ENCODE measurements at regions not wholly inside any gene's neighbourhood (a gene's known extent, or its start where the extent isn't known, plus 50 kb on each side); places are given as distances from the start of the nearest gene placed in this dataset.
"Not testable (repeated sequence)": the region's sequence is repeated elsewhere in the genome, so short reads cannot be mapped to it uniquely, and the experiment has no call there.

DNA sequence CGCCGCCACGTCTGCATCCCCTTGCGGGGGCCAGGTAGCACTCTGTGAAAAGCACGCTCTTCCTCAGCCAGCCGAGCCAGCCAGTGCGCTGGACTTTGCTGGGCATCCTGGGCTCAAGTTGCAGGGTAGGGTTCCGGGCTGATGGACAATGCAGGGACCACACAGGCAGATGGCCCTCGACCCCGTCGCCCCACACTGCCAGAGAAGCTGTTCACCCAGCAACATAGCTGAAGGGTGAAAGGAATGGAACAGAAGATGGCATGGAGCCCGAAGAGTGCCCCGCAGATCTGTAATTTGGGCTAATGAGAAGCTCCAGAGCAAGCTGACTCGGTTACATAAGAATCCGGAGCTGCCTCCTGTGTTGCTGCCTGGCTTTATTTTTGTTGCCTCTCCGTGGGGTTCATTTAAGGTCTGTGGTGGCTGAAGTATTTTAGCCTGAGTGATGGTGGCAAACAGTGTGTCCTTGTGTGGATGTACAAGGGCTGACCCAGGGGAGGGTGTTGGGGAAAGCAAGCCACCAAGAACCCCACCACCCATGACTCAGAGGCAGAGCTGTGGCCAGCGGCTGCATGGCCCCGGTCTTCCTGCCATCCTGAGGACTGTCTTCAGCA, 105.8 kb downstream of the SOX1 start:
- Mint-ChIP-seq H3K27ac (no peak overlapping the region), H3K27me3 (peaks cover 8% of the 10 kb centered on the region), H3K4me1 (no peaks in the 10 kb centered on the region), H3K4me3 (no peak overlapping the region), H3K36me3 (ENCODE audit: low read depth) (no peaks in the 10 kb centered on the region)
- DNase-seq (no peak), ATAC-seq (no peak)
- H3K9me3 ChIP-seq (ENCODE audit: control insufficient read depth, low read length, poor library complexity, severe bottlenecking), result no peaks in the 10 kb centered on the region

DNA sequence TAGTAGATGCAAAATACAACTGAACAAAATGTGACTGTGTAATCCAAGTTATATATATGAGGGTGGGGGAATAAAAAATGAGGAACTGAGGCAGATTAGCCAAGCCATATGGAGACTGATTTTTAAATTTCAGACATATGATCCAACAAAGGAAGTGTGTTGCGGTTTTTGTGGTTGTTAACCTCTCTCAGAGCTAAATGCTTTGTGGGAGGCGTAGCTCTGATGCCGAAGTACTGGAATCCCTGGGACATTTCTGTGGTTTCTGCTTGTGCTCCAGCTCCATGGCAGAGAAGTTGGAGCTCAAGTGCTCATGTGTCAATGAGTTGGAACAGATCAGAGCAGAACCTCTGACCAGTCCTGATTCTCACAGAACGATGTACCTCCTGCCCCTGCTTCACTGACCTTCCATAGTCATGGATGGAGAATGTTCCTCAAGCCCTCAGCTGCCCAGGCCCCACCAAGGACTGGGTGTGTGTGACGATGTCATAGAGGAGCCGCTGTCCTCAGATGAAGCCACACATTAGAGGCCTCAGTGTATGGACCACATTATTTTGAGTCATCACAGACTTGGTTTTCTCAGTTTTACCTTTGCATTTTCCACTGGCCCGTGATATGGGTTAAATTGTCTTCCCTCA, 107.6 kb downstream of the SOX1 start:
- Mint-ChIP-seq H3K27ac (no peak overlapping the region), H3K36me3 (ENCODE audit: low read depth) (no peaks in the 10 kb centered on the region), H3K27me3 (peaks cover 9% of the 10 kb centered on the region), H3K4me1 (no peaks in the 10 kb centered on the region), H3K4me3 (no peak overlapping the region)
- ATAC-seq (no peak), DNase-seq (no peak)
- H3K9me3 ChIP-seq (ENCODE audit: control insufficient read depth, low read length, poor library complexity, severe bottlenecking), result no peaks in the 10 kb centered on the region

GRCh38 chr13:112175162-112176075, 108.5 kb downstream of the SOX1 start:
- ATAC-seq, result no peak
- H3K9me3 ChIP-seq (ENCODE audit: control insufficient read depth, low read length, poor library complexity, severe bottlenecking), result no peaks in the 10 kb centered on the region
- peaks cover 10% of the 10 kb centered on the region for H3K27me3 Mint-ChIP-seq
- no peak overlapping the region for H3K27ac Mint-ChIP-seq
- no peak for DNase-seq
- no peaks in the 10 kb centered on the region for H3K36me3 Mint-ChIP-seq (ENCODE audit: low read depth)
- H3K4me1 Mint-ChIP-seq, result no peaks in the 10 kb centered on the region
- no peak overlapping the region for H3K4me3 Mint-ChIP-seq

DNA sequence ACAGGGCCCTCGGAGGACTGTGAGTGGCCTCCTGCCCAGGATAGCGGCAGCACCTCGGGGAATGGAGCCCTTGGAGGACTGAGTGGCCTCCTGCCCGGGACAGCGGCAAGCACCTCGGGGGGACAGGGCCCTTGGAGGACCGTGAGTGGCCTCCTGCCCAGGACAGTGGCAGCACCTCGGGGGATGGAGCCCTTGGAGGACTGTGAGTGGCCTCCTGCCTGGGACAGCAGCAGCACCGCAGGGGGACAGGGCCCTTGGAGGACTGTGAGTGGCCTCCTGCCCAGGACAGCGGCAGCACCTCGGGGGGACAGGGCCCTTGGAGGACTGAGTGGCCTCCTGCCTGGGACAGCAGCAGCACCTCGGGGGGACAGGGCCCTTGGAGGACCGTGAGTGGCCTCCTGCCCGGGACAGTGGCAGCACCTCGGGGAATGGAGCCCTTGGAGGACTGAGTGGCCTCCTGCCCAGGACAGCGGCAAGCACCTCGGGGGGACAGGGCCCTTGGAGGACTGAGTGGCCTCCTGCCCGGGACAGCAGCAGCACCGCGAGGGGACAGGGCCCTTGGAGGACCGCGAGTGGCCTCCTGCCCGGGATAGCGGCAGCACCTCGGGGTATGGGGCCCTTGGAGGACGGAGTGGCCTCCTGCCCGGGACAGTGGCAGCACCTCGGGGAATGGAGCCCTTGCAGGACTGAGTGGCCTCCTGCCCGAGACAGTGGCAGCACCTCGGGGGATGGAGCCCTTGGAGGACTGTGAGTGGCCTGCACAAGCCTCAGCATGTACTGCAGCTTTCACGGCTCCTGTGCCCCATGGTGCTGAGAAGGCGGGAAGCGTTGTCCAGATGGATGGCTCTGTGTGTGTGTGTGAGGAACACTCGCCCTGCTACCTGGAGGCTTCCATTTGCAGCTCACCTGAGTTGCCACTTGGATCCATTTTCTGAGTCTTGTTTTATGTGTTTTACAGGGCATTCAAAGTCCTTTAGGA, 109.5 kb downstream of the SOX1 start:
- not testable (repeated sequence) for ATAC-seq, H3K27ac Mint-ChIP-seq

GRCh38 chr13:112177450-112178288, 110.7 kb downstream of the SOX1 start:
- no peak for DNase-seq
- Mint-ChIP-seq H3K4me1 (no peaks in the 10 kb centered on the region), H3K27me3 (peaks cover 15% of the 10 kb centered on the region), H3K27ac (no peak overlapping the region), H3K4me3 (no peak overlapping the region), H3K36me3 (ENCODE audit: low read depth) (no peaks in the 10 kb centered on the region)
- H3K9me3 ChIP-seq (ENCODE audit: control insufficient read depth, low read length, poor library complexity, severe bottlenecking), result no peaks in the 10 kb centered on the region
- ATAC-seq, result no peak

More for the DNA sequence above, 109.5 kb downstream of the SOX1 start:
- not testable (repeated sequence) for H3K9me3 ChIP-seq (ENCODE audit: control insufficient read depth, low read length, poor library complexity, severe bottlenecking); H3K4me1 Mint-ChIP-seq; DNase-seq; H3K4me3 Mint-ChIP-seq; H3K36me3 Mint-ChIP-seq (ENCODE audit: low read depth)
- peaks cover 20% of the 10 kb centered on the region for H3K27me3 Mint-ChIP-seq

DNA sequence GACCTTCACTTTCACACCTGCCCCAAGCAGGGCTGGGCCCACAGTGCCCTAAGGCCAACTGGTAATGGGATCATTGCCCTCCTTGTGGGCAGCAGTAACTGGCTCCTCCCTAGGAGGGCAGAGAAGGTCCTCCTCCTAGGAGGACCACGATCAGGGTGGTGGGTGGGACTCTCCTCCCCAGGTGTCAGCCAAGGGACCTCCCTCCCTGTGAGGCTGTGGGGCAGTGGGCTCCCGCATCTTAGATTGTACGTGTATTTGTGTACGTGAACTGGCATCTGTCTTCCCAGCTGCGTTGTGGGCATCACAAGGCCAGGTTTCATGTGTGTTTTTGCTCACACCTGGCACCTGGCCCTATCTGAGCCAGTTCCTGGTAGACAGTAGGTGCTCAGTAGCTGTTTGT, 111.8 kb downstream of the SOX1 start:
- Mint-ChIP-seq H3K27me3 (peaks cover 19% of the 10 kb centered on the region), H3K4me3 (no peak overlapping the region), H3K27ac (no peak overlapping the region), H3K4me1 (no peaks in the 10 kb centered on the region), H3K36me3 (ENCODE audit: low read depth) (no peaks in the 10 kb centered on the region)
- ATAC-seq (no peak), DNase-seq (no peak)
- H3K9me3 ChIP-seq (ENCODE audit: control insufficient read depth, low read length, poor library complexity, severe bottlenecking), result no peaks in the 10 kb centered on the region

GRCh38 chr13:112179421-112179820, 112.5 kb downstream of the SOX1 start:
- H3K4me3 Mint-ChIP-seq, result no peak overlapping the region
- DNase-seq (no peak), ATAC-seq (no peak)
- no peaks in the 10 kb centered on the region for H3K9me3 ChIP-seq (ENCODE audit: control insufficient read depth, low read length, poor library complexity, severe bottlenecking)
- no peaks in the 10 kb centered on the region for H3K36me3 Mint-ChIP-seq (ENCODE audit: low read depth)
- no peak overlapping the region for H3K27ac Mint-ChIP-seq
- no peaks in the 10 kb centered on the region for H3K4me1 Mint-ChIP-seq
- H3K27me3 Mint-ChIP-seq, result peaks cover 21% of the 10 kb centered on the region

DNA sequence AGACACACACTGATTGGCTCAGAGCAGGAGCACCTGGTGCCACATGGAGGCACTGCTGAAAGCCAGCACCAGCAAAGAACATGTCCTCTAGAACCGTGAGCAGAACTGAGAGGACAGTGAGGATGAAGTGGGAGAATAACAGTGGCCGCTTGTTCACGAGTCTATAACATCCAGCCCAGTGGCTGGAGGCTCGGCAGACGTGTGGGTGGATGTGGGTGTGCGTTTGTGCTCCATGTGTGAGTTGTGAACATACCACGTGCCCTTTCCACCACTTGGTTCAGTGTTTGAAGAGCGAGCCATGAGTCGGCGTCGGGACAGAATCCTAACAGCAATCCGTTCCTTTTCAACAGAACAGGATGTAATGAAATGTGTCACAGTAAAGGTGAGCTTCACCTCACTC, 113.0 kb downstream of the SOX1 start:
- no peaks in the 10 kb centered on the region for H3K4me1 Mint-ChIP-seq
- H3K27me3 Mint-ChIP-seq, result peaks cover 21% of the 10 kb centered on the region
- H3K9me3 ChIP-seq (ENCODE audit: control insufficient read depth, low read length, poor library complexity, severe bottlenecking), result no peaks in the 10 kb centered on the region
- no peak overlapping the region for H3K4me3 Mint-ChIP-seq
- ATAC-seq, result no peak
- DNase-seq, result no peak
- H3K36me3 Mint-ChIP-seq (ENCODE audit: low read depth), result no peaks in the 10 kb centered on the region
- H3K27ac Mint-ChIP-seq, result no peak overlapping the region

- DNase-seq, result no peak
- H3K4me3 Mint-ChIP-seq, result no peak overlapping the region
- no peak for ATAC-seq
- no peak overlapping the region for H3K27ac Mint-ChIP-seq
- H3K27me3 Mint-ChIP-seq, result peaks cover 21% of the 10 kb centered on the region
- H3K9me3 ChIP-seq (ENCODE audit: control insufficient read depth, low read length, poor library complexity, severe bottlenecking), result no peaks in the 10 kb centered on the region
- no peaks in the 10 kb centered on the region for H3K4me1 Mint-ChIP-seq
- H3K36me3 Mint-ChIP-seq (ENCODE audit: low read depth), result no peaks in the 10 kb centered on the region
Measured at GRCh38 chr13:112181336-112182067, 114.6 kb downstream of the SOX1 start.

- Mint-ChIP-seq H3K4me1 (no peaks in the 10 kb centered on the region), H3K27ac (no peak overlapping the region), H3K27me3 (peaks cover 21% of the 10 kb centered on the region), H3K36me3 (ENCODE audit: low read depth) (no peaks in the 10 kb centered on the region), H3K4me3 (no peak overlapping the region)
- ATAC-seq, result no peak
- DNase-seq, result no peak
- no peaks in the 10 kb centered on the region for H3K9me3 ChIP-seq (ENCODE audit: control insufficient read depth, low read length, poor library complexity, severe bottlenecking)
Measured at GRCh38 chr13:112182251-112182650, 115.3 kb downstream of the SOX1 start.

DNA sequence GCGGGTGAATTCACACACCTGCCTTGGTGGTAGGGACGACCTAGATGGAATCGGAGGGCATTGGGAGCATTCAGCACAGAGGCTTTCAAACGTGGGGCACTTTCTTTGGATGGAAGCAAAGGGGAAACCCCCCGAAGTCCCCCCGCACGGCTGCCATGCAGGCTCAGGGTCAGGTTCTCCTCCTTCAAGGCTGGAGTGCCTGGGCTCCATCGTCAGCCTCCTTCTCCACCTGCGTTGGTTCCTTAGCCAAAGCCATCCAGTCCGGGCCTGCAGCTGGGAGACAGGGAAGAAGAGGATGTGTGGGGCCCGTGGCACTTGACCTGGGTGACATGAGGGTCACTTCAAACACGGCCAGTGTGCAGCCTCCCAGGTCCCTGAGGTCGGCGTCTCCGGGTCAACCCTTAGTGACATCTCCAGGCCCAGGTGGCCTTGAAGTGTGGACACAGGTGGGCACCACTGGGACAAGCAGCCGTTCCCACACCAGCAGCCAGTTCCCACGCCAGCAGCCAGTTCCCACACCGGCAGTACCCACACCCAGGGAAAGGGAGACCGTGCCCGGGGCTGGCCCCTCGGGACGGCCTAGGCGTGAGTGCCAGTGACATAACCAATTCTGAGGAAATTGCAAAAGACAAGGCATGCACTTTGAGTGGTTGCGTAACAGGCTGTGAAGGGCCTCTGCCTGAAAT, 116.0 kb downstream of the SOX1 start:
- H3K4me3 Mint-ChIP-seq, result no peak overlapping the region
- no peak overlapping the region for H3K27ac Mint-ChIP-seq
- no peaks in the 10 kb centered on the region for H3K36me3 Mint-ChIP-seq (ENCODE audit: low read depth)
- H3K9me3 ChIP-seq (ENCODE audit: control insufficient read depth, low read length, poor library complexity, severe bottlenecking), result no peaks in the 10 kb centered on the region
- ATAC-seq (no peak), DNase-seq (no peak)
- no peaks in the 10 kb centered on the region for H3K4me1 Mint-ChIP-seq
- peaks cover 17% of the 10 kb centered on the region for H3K27me3 Mint-ChIP-seq

Measured in T-helper 17 cell (primary cell).